D341Med (cell line): ENCODE measurements at regions not wholly inside any gene's neighbourhood (a gene's known extent, or its start where the extent isn't known, plus 50 kb on each side); places are given as distances from the start of the nearest gene placed in this dataset.
"Not testable (repeated sequence)": the region's sequence is repeated elsewhere in the genome, so short reads cannot be mapped to it uniquely, and the experiment has no call there.

Experiments
- DNase-seq: peaks from one replicate; pipeline ENCODE4 v3.0.0; 2012; ENCODE audit warnings: low spot score

- no peak for DNase-seq
Observed at GRCh38 chr13:32828711-32829110, 187.5 kb upstream of the KL start.

- no peak for DNase-seq
Observed at GRCh38 chr13:32829269-32829668, 187.0 kb upstream of the KL start.

GRCh38 chr13:32829676-32830335 lies 186.4 kb upstream of the KL start:
- no peak for DNase-seq

- no peak for DNase-seq
Observed at GRCh38 chr13:32830336-32831031, 185.7 kb upstream of the KL start.

- DNase-seq: no peak
Observed at GRCh38 chr13:32837307-32837972, 178.8 kb upstream of the KL start.

- DNase-seq: no peak
Observed at GRCh38 chr13:32837973-32838927, 178.0 kb upstream of the KL start.

GRCh38 chr13:32838945-32839344 lies 177.3 kb upstream of the KL start:
- DNase-seq: no peak

- no peak for DNase-seq
Observed at GRCh38 chr13:32840113-32840512, 176.1 kb upstream of the KL start.

GRCh38 chr13:32840989-32841713 lies 175.1 kb upstream of the KL start:
- no peak for DNase-seq

- no peak for DNase-seq
Observed at GRCh38 chr13:32845952-32846950, 170.0 kb upstream of the KL start.

GRCh38 chr13:32847976-32848375 lies 168.2 kb upstream of the KL start:
- not testable (repeated sequence) for DNase-seq

- no peak for DNase-seq
Observed at GRCh38 chr13:32849369-32849768, 166.9 kb upstream of the KL start.

GRCh38 chr13:32850316-32851052 lies 165.7 kb upstream of the KL start:
- DNase-seq: no peak

- no peak for DNase-seq
Observed at GRCh38 chr13:32851083-32852069, 164.8 kb upstream of the KL start.

- DNase-seq: no peak
Observed at GRCh38 chr13:32852526-32852925, 163.7 kb upstream of the KL start.

GRCh38 chr13:32857077-32857476 lies 159.1 kb upstream of the KL start:
- DNase-seq: no peak

GRCh38 chr13:32857689-32858088 lies 158.5 kb upstream of the KL start:
- DNase-seq: no peak

GRCh38 chr13:32859707-32860292 lies 156.4 kb upstream of the KL start:
- no peak for DNase-seq
